Transverse colon (tissue), 4 donors: ENCODE measurements at regions not wholly inside any gene's neighbourhood (a gene's known extent, or its start where the extent isn't known, plus 50 kb on each side); places are given as distances from the start of the nearest gene placed in this dataset.

Source experiments
- DNase-seq: peaks from one replicate; pipeline ENCODE4 v3.0.0-alpha.2; 2019
- H3K27ac ChIP-seq, 4 donors: fragments of 200-600 bp; sonication (generic); 2 replicates each; pipeline ENCODE4 v1.5.1; 2016 to 2018; ENCODE audit warnings: inconsistent platforms in 4 of 4
- H3K27me3 ChIP-seq: fragments of 200-600 bp; sonication (generic); 2 replicates; pipeline ENCODE4 v1.5.1; 2017; ENCODE audit warnings: inconsistent platforms
- H3K36me3 ChIP-seq, 4 donors: fragments of 200-600 bp; sonication (generic); 2 replicates each; pipeline ENCODE4 v1.5.1; 2017 to 2019; ENCODE audit warnings: inconsistent platforms in 4 of 4
- H3K4me1 ChIP-seq, 4 donors: fragments of 200-600 bp; sonication (generic); 2 replicates each; pipeline ENCODE4 v1.5.1; 2017 to 2020; ENCODE audit warnings: inconsistent platforms in 4 of 4
- H3K4me3 ChIP-seq, 4 donors: fragments of 200-600 bp; sonication (generic); 1 replicate in 1 of 4; 2 replicates in 3 of 4; pipeline versions ENCODE4 v1.5.1 to v1.6.1; 2017 to 2019; ENCODE audit warnings: inconsistent platforms in 4 of 4
- H3K9me3 ChIP-seq, 2 donors: fragments of 200-600 bp; sonication (generic); 2 replicates each; pipeline ENCODE4 v1.5.1; 2017 to 2019; ENCODE audit warnings: inconsistent platforms in 2 of 2
- CTCF ChIP-seq, 5 experiments: fragments of 200-600 bp in 3 of 5; fragments of 450-650 bp in 2 of 5; sonication (generic) in 3 of 5; IDR thresholded peaks; 1 replicate in 2 of 5; 2 replicates in 3 of 5; pipeline ENCODE4 v1.5.1; 2016 to 2017; ENCODE audit warnings: antibody characterized with exemption in 5 of 5, inconsistent platforms in 3 of 5, mild to moderate bottlenecking in 2 of 5, moderate library complexity in 1 of 5
- EP300 ChIP-seq: sonication (generic); formaldehyde crosslinking; IDR thresholded peaks from one replicate; pipeline ENCODE4 v1.6.1; 2017; ENCODE audit warnings: antibody characterized with exemption, low read depth
- POLR2A ChIP-seq: fragments of 450-650 bp; IDR thresholded peaks from one replicate; pipeline ENCODE4 v1.6.1; 2016; ENCODE audit warnings: antibody characterized with exemption, mild to moderate bottlenecking, moderate library complexity
- POLR2AphosphoS5 ChIP-seq, 3 donors: sonication (generic); formaldehyde crosslinking; IDR thresholded peaks; one replicate each; pipeline ENCODE4 v1.6.1; 2016; ENCODE audit warnings: antibody characterized with exemption in 3 of 3
- WGBS, 2 donors: methylation state at CpG; one replicate each; pipeline ENCODE4 v1.1.5; 2018; ENCODE audit warnings: low coverage in 1 of 2; 5-methylcytosine and 5-hydroxymethylcytosine counted together
- in situ Hi-C, 4 donors: fragments of 200-750 bp; cut with MboI; loops; one replicate each; pipeline versions ENCODE4 v1.15.0 to v1.15.1; 2017; ENCODE audit warnings: low sequenced_read_pairs in 3 of 4, low pct_ligation_motif_present in 1 of 4, low pct_unique_long_range_greater_than_20kb in 1 of 4
- intact Hi-C: fragments of 100-400 bp; cut with DNase I; formaldehyde crosslinking; loops from one replicate; pipeline ENCODE4 v1.15.1; 2023; ENCODE audit warnings: low total_unique reads

GRCh38 chr1:203937678-203938330 lies 76.4 kb downstream of the SNRPE start:
- WGBS, 2 donors: 20 to 26% methylated on average over 1 to 5 of the region's 5 CpGs
- in situ Hi-C loops (no loop called here), intact Hi-C loops (no loop called here)
- no peaks in the 10 kb centered on the region for H3K36me3 ChIP-seq
- H3K27me3 ChIP-seq: peaks cover 5% of the 10 kb centered on the region
- no peaks in the 10 kb centered on the region for H3K9me3 ChIP-seq
- no peak for DNase-seq
- no peaks in the 10 kb centered on the region for H3K4me1 ChIP-seq
- H3K27ac ChIP-seq: no peak overlapping the region
- H3K4me3 ChIP-seq: no peak overlapping the region
- TF ChIP-seq CTCF (IDR thresholded peaks at IDR 0.05): no peak
- no peak for TF ChIP-seq EP300
- no peak for TF ChIP-seq POLR2AphosphoS5 (IDR thresholded peaks at IDR 0.05)
- no peak for TF ChIP-seq POLR2A

- DNase-seq: no peak
- intact Hi-C loops (no loop called here), in situ Hi-C loops (no loop called here)
- no peak overlapping the region for H3K27ac ChIP-seq
- H3K36me3 ChIP-seq: no peaks in the 10 kb centered on the region
- no peak overlapping the region for H3K4me3 ChIP-seq
- H3K9me3 ChIP-seq: no peaks in the 10 kb centered on the region
- no peaks in the 10 kb centered on the region for H3K4me1 ChIP-seq
- TF ChIP-seq CTCF (IDR thresholded peaks at IDR 0.05) (no peak), POLR2A (no peak), EP300 (no peak), POLR2AphosphoS5 (IDR thresholded peaks at IDR 0.05) (no peak)
- WGBS, 2 donors: 64 to 73% methylated on average over 4 of the region's 4 CpGs
- peaks cover 3% of the 10 kb centered on the region for H3K27me3 ChIP-seq
These were observed 83.4 kb downstream of the SNRPE start for GRCh38 chr1:203944651-203945404.

- H3K4me1 ChIP-seq: no peaks in the 10 kb centered on the region
- peaks cover 0 to 4% of the 10 kb centered on the region in 2 donors for H3K9me3 ChIP-seq
- no peak overlapping the region for H3K27ac ChIP-seq
- DNase-seq: no peak
- in situ Hi-C loops (no loop called here), intact Hi-C loops (loop anchor here (2.0 kb wide), 1 partner anchor 53 kb away; no protein-coding TSS in a partner anchor)
- TF ChIP-seq POLR2AphosphoS5 (IDR thresholded peaks at IDR 0.05) (no peak), POLR2A (no peak), EP300 (no peak), CTCF (IDR thresholded peaks at IDR 0.05) (no peak)
- no peaks in the 10 kb centered on the region for H3K27me3 ChIP-seq
- WGBS, 2 donors: 94 to 100% methylated on average over 2 to 5 of the region's 5 CpGs
- no peak overlapping the region for H3K4me3 ChIP-seq
- H3K36me3 ChIP-seq: no peaks in the 10 kb centered on the region
These were observed 92.9 kb downstream of the SNRPE start for GRCh38 chr1:203954293-203954692.

- Histone ChIP-seq H3K36me3 (no peaks in the 10 kb centered on the region), H3K4me1 (no peaks in the 10 kb centered on the region), H3K4me3 (no peak overlapping the region), H3K27me3 (no peaks in the 10 kb centered on the region), H3K9me3 (peaks cover 0 to 4% of the 10 kb centered on the region in 2 donors), H3K27ac (no peak overlapping the region)
- TF ChIP-seq POLR2A (no peak), EP300 (no peak), CTCF (IDR thresholded peaks at IDR 0.05) (no peak), POLR2AphosphoS5 (IDR thresholded peaks at IDR 0.05) (no peak)
- DNase-seq: no peak
- intact Hi-C loops: loop anchor here (2.0 kb wide), 1 partner anchor 52 kb away; no protein-coding TSS in a partner anchor
- 66 to 80% methylated on average over 4 to 5 of the region's 5 CpGs for WGBS, 2 donors
- in situ Hi-C loops: no loop called here
These were observed 93.6 kb downstream of the SNRPE start for GRCh38 chr1:203954788-203955552.
